Activated naive CD4-positive, alpha-beta T cell treated with anti-CD3 and anti-CD28 coated beads, Interleukin-2, amount 10 ng/mL, durations not matched to agents 7 days and 5 days (primary cell): ENCODE measurements at regions not wholly inside any gene's neighbourhood (a gene's known extent, or its start where the extent isn't known, plus 50 kb on each side); places are given as distances from the start of the nearest gene placed in this dataset.
"Not testable (repeated sequence)": the region's sequence is repeated elsewhere in the genome, so short reads cannot be mapped to it uniquely, and the experiment has no call there.

Source experiments
- CTCF ChIA-PET: fragments of 350-600 bp; sonication (Branson Sonifier 250); formaldehyde crosslinking; loops from one replicate; lab custom pipeline; 2021; ENCODE audit warnings: antibody characterized with exemption; lab: Charles Lee
- DNase-seq: peaks from one replicate; pipeline ENCODE4 v3.0.0-alpha.2; 2020
- H3K27ac Mint-ChIP-seq: one replicate; pipeline ENCODE4 v1.8.0; 2021; ENCODE audit warnings: mild to moderate bottlenecking, moderate library complexity, mixed read lengths
- H3K27me3 Mint-ChIP-seq: one replicate; pipeline ENCODE4 v1.8.0; 2021; ENCODE audit warnings: mild to moderate bottlenecking, mixed read lengths
- H3K36me3 Mint-ChIP-seq: one replicate; pipeline ENCODE4 v1.8.0; 2021; ENCODE audit warnings: mixed read lengths
- H3K4me1 Mint-ChIP-seq: one replicate; pipeline ENCODE4 v1.8.0; 2021; ENCODE audit warnings: mixed read lengths
- H3K4me3 Mint-ChIP-seq: one replicate; pipeline ENCODE4 v1.8.0; 2021; ENCODE audit warnings: mild to moderate bottlenecking, moderate library complexity, mixed read lengths
- H3K9me3 Mint-ChIP-seq: one replicate; pipeline ENCODE4 v1.8.0; 2021; ENCODE audit warnings: mixed read lengths

- H3K4me3 Mint-ChIP-seq = no peak overlapping the region
- DNase-seq = no peak
- H3K9me3 Mint-ChIP-seq = peaks cover 8% of the 10 kb centered on the region
- H3K36me3 Mint-ChIP-seq = no peaks in the 10 kb centered on the region
- no peaks in the 10 kb centered on the region for H3K4me1 Mint-ChIP-seq
- CTCF ChIA-PET = no interaction called here
- no peak overlapping the region for H3K27ac Mint-ChIP-seq
- no peaks in the 10 kb centered on the region for H3K27me3 Mint-ChIP-seq
These were observed 715.4 kb downstream of the GRXCR1 start for GRCh38 chr4:43607827-43608461.

- Mint-ChIP-seq H3K27me3 (no peaks in the 10 kb centered on the region), H3K4me1 (no peaks in the 10 kb centered on the region), H3K36me3 (no peaks in the 10 kb centered on the region), H3K9me3 (peaks cover 24% of the 10 kb centered on the region), H3K27ac (no peak overlapping the region), H3K4me3 (no peak overlapping the region)
- CTCF ChIA-PET = no interaction called here
- no peak for DNase-seq
These were observed 726.7 kb downstream of the GRXCR1 start for GRCh38 chr4:43619219-43619618.

- peaks cover 15% of the 10 kb centered on the region for H3K9me3 Mint-ChIP-seq
- CTCF ChIA-PET, H3K27me3 Mint-ChIP-seq, H3K27ac Mint-ChIP-seq, DNase-seq, H3K36me3 Mint-ChIP-seq, H3K4me3 Mint-ChIP-seq, H3K4me1 Mint-ChIP-seq: not testable (repeated sequence)
These were observed 745.4 kb downstream of the GRXCR1 start for GRCh38 chr4:43637893-43638292.

- no peaks in the 10 kb centered on the region for H3K36me3 Mint-ChIP-seq
- CTCF ChIA-PET = no interaction called here
- H3K4me1 Mint-ChIP-seq = no peaks in the 10 kb centered on the region
- DNase-seq = no peak
- no peak overlapping the region for H3K4me3 Mint-ChIP-seq
- H3K27ac Mint-ChIP-seq = no peak overlapping the region
- H3K27me3 Mint-ChIP-seq = no peaks in the 10 kb centered on the region
- peaks cover 9% of the 10 kb centered on the region for H3K9me3 Mint-ChIP-seq
These were observed 759.5 kb downstream of the GRXCR1 start for GRCh38 chr4:43651991-43652390.

GRCh38 chr4:43659547-43659946 is 767.0 kb downstream of the GRXCR1 start:
- CTCF ChIA-PET, H3K4me3 Mint-ChIP-seq, H3K36me3 Mint-ChIP-seq, H3K9me3 Mint-ChIP-seq, DNase-seq, H3K4me1 Mint-ChIP-seq, H3K27ac Mint-ChIP-seq, H3K27me3 Mint-ChIP-seq: not testable (repeated sequence)

GRCh38 chr4:43672265-43672885 is 776.2 kb downstream of the KCTD8 start:
- H3K36me3 Mint-ChIP-seq, H3K4me3 Mint-ChIP-seq, H3K27ac Mint-ChIP-seq, H3K4me1 Mint-ChIP-seq, H3K27me3 Mint-ChIP-seq, CTCF ChIA-PET, DNase-seq: not testable (repeated sequence)
- H3K9me3 Mint-ChIP-seq = peaks cover 13% of the 10 kb centered on the region

GRCh38 chr4:43680421-43680820 is 768.2 kb downstream of the KCTD8 start:
- DNase-seq = no peak
- no peaks in the 10 kb centered on the region for H3K4me1 Mint-ChIP-seq
- CTCF ChIA-PET = no interaction called here
- H3K27ac Mint-ChIP-seq = no peak overlapping the region
- no peak overlapping the region for H3K4me3 Mint-ChIP-seq
- peaks cover 8% of the 10 kb centered on the region for H3K9me3 Mint-ChIP-seq
- no peaks in the 10 kb centered on the region for H3K27me3 Mint-ChIP-seq
- H3K36me3 Mint-ChIP-seq = no peaks in the 10 kb centered on the region

GRCh38 chr4:43682551-43682950 is 766.1 kb downstream of the KCTD8 start:
- peaks cover 8% of the 10 kb centered on the region for H3K9me3 Mint-ChIP-seq
- H3K4me1 Mint-ChIP-seq = no peaks in the 10 kb centered on the region
- H3K27me3 Mint-ChIP-seq = no peaks in the 10 kb centered on the region
- no peak for DNase-seq
- CTCF ChIA-PET = no interaction called here
- no peak overlapping the region for H3K4me3 Mint-ChIP-seq
- no peak overlapping the region for H3K27ac Mint-ChIP-seq
- no peaks in the 10 kb centered on the region for H3K36me3 Mint-ChIP-seq

- Mint-ChIP-seq H3K27ac (no peak overlapping the region), H3K9me3 (peaks cover 9% of the 10 kb centered on the region), H3K4me3 (no peak overlapping the region), H3K27me3 (no peaks in the 10 kb centered on the region), H3K36me3 (no peaks in the 10 kb centered on the region), H3K4me1 (no peaks in the 10 kb centered on the region)
- CTCF ChIA-PET = no interaction called here
- no peak for DNase-seq
These were observed 758.5 kb downstream of the KCTD8 start for GRCh38 chr4:43690116-43690515.

GRCh38 chr4:43693876-43694275 is 754.7 kb downstream of the KCTD8 start:
- Mint-ChIP-seq H3K4me1 (no peaks in the 10 kb centered on the region), H3K27me3 (no peaks in the 10 kb centered on the region), H3K4me3 (no peak overlapping the region), H3K9me3 (peaks cover 14% of the 10 kb centered on the region), H3K27ac (no peak overlapping the region), H3K36me3 (no peaks in the 10 kb centered on the region)
- no peak for DNase-seq
- CTCF ChIA-PET = no interaction called here

GRCh38 chr4:43709443-43709842 is 739.2 kb downstream of the KCTD8 start:
- no peak for DNase-seq
- CTCF ChIA-PET = no interaction called here
- Mint-ChIP-seq H3K27ac (no peak overlapping the region), H3K27me3 (no peaks in the 10 kb centered on the region), H3K4me1 (no peaks in the 10 kb centered on the region), H3K9me3 (peaks cover 7% of the 10 kb centered on the region), H3K36me3 (no peaks in the 10 kb centered on the region), H3K4me3 (no peak overlapping the region)

- no peak for DNase-seq
- H3K36me3 Mint-ChIP-seq = no peaks in the 10 kb centered on the region
- peaks cover 2% of the 10 kb centered on the region for H3K9me3 Mint-ChIP-seq
- CTCF ChIA-PET = no interaction called here
- no peak overlapping the region for H3K27ac Mint-ChIP-seq
- no peaks in the 10 kb centered on the region for H3K27me3 Mint-ChIP-seq
- no peaks in the 10 kb centered on the region for H3K4me1 Mint-ChIP-seq
- H3K4me3 Mint-ChIP-seq = no peak overlapping the region
These were observed 731.8 kb downstream of the KCTD8 start for GRCh38 chr4:43716721-43717395.

GRCh38 chr4:43718369-43718768 is 730.2 kb downstream of the KCTD8 start:
- H3K4me3 Mint-ChIP-seq = no peak overlapping the region
- DNase-seq = no peak
- no peaks in the 10 kb centered on the region for H3K36me3 Mint-ChIP-seq
- H3K9me3 Mint-ChIP-seq = peaks cover 4% of the 10 kb centered on the region
- H3K4me1 Mint-ChIP-seq = no peaks in the 10 kb centered on the region
- no peaks in the 10 kb centered on the region for H3K27me3 Mint-ChIP-seq
- H3K27ac Mint-ChIP-seq = no peak overlapping the region
- CTCF ChIA-PET = no interaction called here

- Mint-ChIP-seq H3K4me1 (no peaks in the 10 kb centered on the region), H3K9me3 (peaks cover 6% of the 10 kb centered on the region), H3K4me3 (no peak overlapping the region), H3K36me3 (no peaks in the 10 kb centered on the region), H3K27me3 (no peaks in the 10 kb centered on the region), H3K27ac (no peak overlapping the region)
- CTCF ChIA-PET = no interaction called here
- DNase-seq = no peak
These were observed 715.7 kb downstream of the KCTD8 start for GRCh38 chr4:43732829-43733426.

- H3K9me3 Mint-ChIP-seq = peaks cover 5% of the 10 kb centered on the region
- H3K4me3 Mint-ChIP-seq = no peak overlapping the region
- no peak for DNase-seq
- H3K27ac Mint-ChIP-seq = no peak overlapping the region
- no peaks in the 10 kb centered on the region for H3K27me3 Mint-ChIP-seq
- no peaks in the 10 kb centered on the region for H3K4me1 Mint-ChIP-seq
- H3K36me3 Mint-ChIP-seq = no peaks in the 10 kb centered on the region
- CTCF ChIA-PET = no interaction called here
These were observed 706.5 kb downstream of the KCTD8 start for GRCh38 chr4:43742083-43742482.
